M059J (cell line): ENCODE measurements at regions not wholly inside any gene's neighbourhood (a gene's known extent, or its start where the extent isn't known, plus 50 kb on each side); places are given as distances from the start of the nearest gene placed in this dataset.
"Not testable (repeated sequence)": the region's sequence is repeated elsewhere in the genome, so short reads cannot be mapped to it uniquely, and the experiment has no call there.

Experiments used
- DNase-seq: peaks from one replicate; pipeline ENCODE4 v3.0.0-alpha.2; 2012; ENCODE audit warnings: low read depth

- no peak for DNase-seq
Measured at GRCh38 chr9:93813221-93814076, 141.7 kb downstream of the BARX1 start.

- DNase-seq: no peak
Measured at GRCh38 chr9:93812410-93812668, 142.8 kb downstream of the BARX1 start.

GRCh38 chr9:93810028-93810971, 144.9 kb downstream of the BARX1 start:
- DNase-seq: no peak

GRCh38 chr9:93809204-93809940, 145.8 kb downstream of the BARX1 start:
- no peak for DNase-seq

GRCh38 chr9:93808115-93809029, 146.8 kb downstream of the BARX1 start:
- DNase-seq: no peak

GRCh38 chr9:93807166-93808074, 147.7 kb downstream of the BARX1 start:
- no peak for DNase-seq

- DNase-seq: no peak
Measured at GRCh38 chr9:93801581-93802284, 153.4 kb downstream of the BARX1 start.

GRCh38 chr9:93801120-93801519, 154.0 kb downstream of the BARX1 start:
- no peak for DNase-seq

GRCh38 chr9:93792358-93792757, 162.8 kb downstream of the BARX1 start:
- no peak for DNase-seq

- no peak for DNase-seq
Measured at GRCh38 chr9:93786204-93786603, 169.0 kb downstream of the BARX1 start.

- DNase-seq: no peak
Measured at GRCh38 chr9:93776873-93777272, 178.3 kb downstream of the BARX1 start.

GRCh38 chr9:93776256-93776655, 178.9 kb downstream of the BARX1 start:
- DNase-seq: no peak

GRCh38 chr9:93774331-93775102, 180.6 kb downstream of the BARX1 start:
- no peak for DNase-seq

- no peak for DNase-seq
Measured at GRCh38 chr9:93771276-93771675, 183.9 kb downstream of the BARX1 start.

GRCh38 chr9:93761822-93762221, 185.4 kb downstream of the PHF2 start:
- DNase-seq: no peak

GRCh38 chr9:93750045-93750444, 173.7 kb downstream of the PHF2 start:
- DNase-seq: no peak

- DNase-seq: not testable (repeated sequence)
Measured at GRCh38 chr9:93748827-93749226, 172.4 kb downstream of the PHF2 start.

GRCh38 chr9:93731963-93732362, 155.6 kb downstream of the PHF2 start:
- no peak for DNase-seq

GRCh38 chr9:93730648-93731047, 154.3 kb downstream of the PHF2 start:
- DNase-seq: no peak
